ENCODE measurements at regions not wholly inside any gene's neighbourhood (a gene's known extent, or its start where the extent isn't known, plus 50 kb on each side); places are given as distances from the start of the nearest gene placed in this dataset.

GRCh38 chr5:167140548-167141291 lies 1150.7 kb upstream of the WWC1 start:
- Histone ChIP-seq H3K36me3 (no peaks in the 10 kb centered on the region), H3K9me3 (replicated peaks) (no peaks in the 10 kb centered on the region), H3K27ac (no peak overlapping the region), H3K4me3 (no peak overlapping the region), H3K4me1 (no peaks in the 10 kb centered on the region), H3K27me3 (no peaks in the 10 kb centered on the region)
- no peak for DNase-seq

GRCh38 chr5:167143716-167144115 lies 1147.7 kb upstream of the WWC1 start:
- no peaks in the 10 kb centered on the region for H3K36me3 ChIP-seq
- no peak for DNase-seq
- H3K9me3 ChIP-seq (replicated peaks) = no peaks in the 10 kb centered on the region
- no peak overlapping the region for H3K27ac ChIP-seq
- H3K27me3 ChIP-seq = no peaks in the 10 kb centered on the region
- H3K4me3 ChIP-seq = no peak overlapping the region
- no peaks in the 10 kb centered on the region for H3K4me1 ChIP-seq

DNA sequence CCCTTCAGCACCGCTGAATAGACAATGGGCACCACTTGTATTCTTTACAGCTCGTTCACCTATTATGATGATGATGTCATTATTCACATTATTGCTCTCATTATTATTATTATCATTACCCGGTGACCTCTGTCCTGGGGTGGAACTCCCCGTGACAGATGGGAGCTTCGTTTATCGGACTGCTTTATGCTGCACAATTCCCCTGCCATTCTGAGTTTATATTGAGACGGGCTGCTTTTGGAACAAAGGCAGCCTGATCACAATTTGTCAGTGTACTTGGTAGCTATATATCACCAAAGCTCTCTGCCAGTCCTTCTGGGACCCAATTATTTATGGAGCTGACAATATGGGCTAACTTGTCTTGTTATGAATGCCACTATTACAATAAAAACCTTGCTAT lies 1145.6 kb upstream of the WWC1 start:
- DNase-seq = no peak
- Histone ChIP-seq H3K27me3 (no peaks in the 10 kb centered on the region), H3K4me1 (no peaks in the 10 kb centered on the region), H3K4me3 (no peak overlapping the region), H3K36me3 (no peaks in the 10 kb centered on the region), H3K9me3 (replicated peaks) (no peaks in the 10 kb centered on the region), H3K27ac (no peak overlapping the region)

DNA sequence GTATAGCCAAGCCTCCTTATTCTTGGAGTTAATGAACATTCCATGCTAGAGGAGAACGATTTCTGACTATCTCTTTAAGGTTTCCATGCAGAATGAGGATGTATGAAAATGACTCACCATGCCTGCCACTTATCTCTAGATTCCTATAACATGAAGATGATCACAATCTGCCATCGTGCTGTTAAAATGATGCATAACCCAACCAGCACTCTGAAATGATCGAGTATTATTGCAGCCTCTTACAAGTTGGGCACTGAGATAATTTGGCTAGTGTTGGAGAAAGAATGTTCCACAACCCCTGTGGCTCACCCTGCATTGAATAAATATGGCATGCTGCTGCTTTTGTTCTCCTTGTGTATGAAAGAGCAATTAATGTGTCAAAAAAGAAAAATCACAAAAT lies 1143.6 kb upstream of the WWC1 start:
- Histone ChIP-seq H3K4me3 (no peak overlapping the region), H3K4me1 (no peaks in the 10 kb centered on the region), H3K27ac (no peak overlapping the region), H3K36me3 (no peaks in the 10 kb centered on the region), H3K9me3 (replicated peaks) (no peaks in the 10 kb centered on the region), H3K27me3 (no peaks in the 10 kb centered on the region)
- DNase-seq = no peak

GRCh38 chr5:167150661-167151060 lies 1140.8 kb upstream of the WWC1 start:
- Histone ChIP-seq H3K27ac (no peak overlapping the region), H3K27me3 (no peaks in the 10 kb centered on the region), H3K4me1 (no peaks in the 10 kb centered on the region), H3K9me3 (replicated peaks) (no peaks in the 10 kb centered on the region), H3K4me3 (no peak overlapping the region), H3K36me3 (no peaks in the 10 kb centered on the region)
- no peak for DNase-seq

DNA sequence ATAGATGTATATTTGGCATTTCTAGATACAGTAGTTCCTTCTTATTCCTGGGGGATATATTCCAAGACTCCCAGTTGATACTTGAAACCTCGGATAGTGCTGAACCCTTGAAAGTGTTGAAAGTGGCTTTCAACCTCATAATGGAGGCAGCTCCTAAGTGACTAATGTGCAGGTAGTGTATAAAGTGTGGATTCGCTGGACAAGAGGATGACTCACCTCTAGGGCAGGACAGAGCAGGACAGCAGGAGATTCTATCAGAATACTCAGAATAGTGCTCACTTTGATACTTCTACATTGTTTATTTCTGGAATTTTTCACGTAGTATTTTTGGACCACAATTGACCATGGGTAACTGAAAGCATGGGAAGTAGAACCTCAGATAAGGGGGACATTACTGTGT lies 1138.9 kb upstream of the WWC1 start:
- H3K27me3 ChIP-seq = no peaks in the 10 kb centered on the region
- H3K4me3 ChIP-seq = no peak overlapping the region
- no peaks in the 10 kb centered on the region for H3K9me3 ChIP-seq (replicated peaks)
- no peak for DNase-seq
- H3K27ac ChIP-seq = no peak overlapping the region
- H3K36me3 ChIP-seq = no peaks in the 10 kb centered on the region
- no peaks in the 10 kb centered on the region for H3K4me1 ChIP-seq

DNA sequence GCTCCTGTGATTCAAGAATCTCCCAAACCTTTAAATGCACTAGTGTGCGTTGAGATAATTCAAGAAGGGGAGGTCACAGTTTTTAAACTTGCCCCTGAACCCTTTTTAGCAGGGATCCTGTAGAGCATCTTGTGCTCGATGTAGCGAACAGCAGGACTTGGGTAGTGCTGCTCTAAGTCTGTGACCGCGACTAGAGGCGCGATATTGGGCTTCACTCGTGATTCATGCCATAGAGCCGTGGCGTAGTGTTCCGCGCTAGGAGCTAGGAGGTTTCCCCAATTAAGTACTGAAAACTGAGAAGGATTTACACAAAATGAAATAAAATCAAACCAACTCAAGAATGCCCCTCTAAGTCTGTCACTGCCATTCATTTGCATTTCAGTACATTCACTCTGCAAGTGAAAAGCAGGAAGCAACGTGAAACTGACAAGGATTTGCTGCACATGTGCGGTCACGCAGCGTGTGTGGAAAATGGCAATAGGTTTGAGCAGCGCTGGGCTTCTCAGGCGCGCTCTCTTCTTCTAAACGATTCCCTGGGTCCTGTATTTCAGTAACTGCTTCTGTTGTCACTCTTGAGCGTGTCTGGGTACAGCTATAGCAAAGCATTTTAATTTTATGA lies 1135.9 kb upstream of the WWC1 start:
- Histone ChIP-seq H3K9me3 (replicated peaks) (no peaks in the 10 kb centered on the region), H3K36me3 (no peaks in the 10 kb centered on the region), H3K27me3 (no peaks in the 10 kb centered on the region), H3K27ac (no peak overlapping the region), H3K4me1 (no peaks in the 10 kb centered on the region), H3K4me3 (no peak overlapping the region)
- DNase-seq = no peak

DNA sequence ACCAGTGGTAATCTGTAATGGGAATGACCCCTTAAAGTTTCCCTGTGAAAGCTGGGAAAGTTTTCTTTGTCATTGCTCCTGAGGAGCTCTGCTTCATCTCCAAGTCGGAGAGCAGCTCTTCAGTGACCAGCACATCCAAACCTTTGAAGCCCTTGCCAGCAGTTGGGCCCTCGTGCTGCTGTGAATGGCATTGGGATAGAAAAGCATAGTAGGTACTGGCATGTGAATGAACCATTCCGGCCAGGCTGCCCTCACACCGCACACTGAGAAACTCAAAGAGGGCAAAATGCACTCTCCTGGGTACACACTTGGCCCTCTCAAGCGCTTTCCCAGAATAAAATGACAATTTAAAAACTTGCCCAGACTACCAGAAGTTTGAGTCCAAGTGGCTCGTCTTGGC lies 1135.0 kb upstream of the WWC1 start:
- DNase-seq = no peak
- Histone ChIP-seq H3K27me3 (no peaks in the 10 kb centered on the region), H3K9me3 (replicated peaks) (no peaks in the 10 kb centered on the region), H3K4me3 (no peak overlapping the region), H3K4me1 (no peaks in the 10 kb centered on the region), H3K27ac (no peak overlapping the region), H3K36me3 (no peaks in the 10 kb centered on the region)

DNA sequence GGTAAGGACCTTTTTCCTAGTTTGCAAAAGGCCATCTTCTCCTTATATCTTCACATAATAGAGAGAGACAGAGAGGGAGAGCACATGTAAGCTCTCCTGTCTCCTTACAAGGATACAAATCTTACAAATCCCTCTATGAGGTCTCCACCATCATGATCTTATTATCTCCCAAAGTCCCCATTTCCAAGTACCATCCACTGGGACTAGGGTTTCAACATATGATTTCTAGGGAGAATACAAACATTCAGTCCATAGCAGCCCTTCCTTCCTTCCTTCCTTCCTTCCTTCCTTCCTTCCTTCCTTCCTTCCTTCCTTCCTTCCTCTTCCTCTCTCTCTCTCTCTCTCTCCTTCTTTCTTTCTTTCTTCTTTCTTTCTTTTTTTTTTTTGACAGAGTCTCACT lies 1132.9 kb upstream of the WWC1 start:
- Histone ChIP-seq H3K27ac (no peak overlapping the region), H3K9me3 (replicated peaks) (no peaks in the 10 kb centered on the region), H3K36me3 (no peaks in the 10 kb centered on the region), H3K4me1 (no peaks in the 10 kb centered on the region), H3K27me3 (no peaks in the 10 kb centered on the region), H3K4me3 (no peak overlapping the region)
- no peak for DNase-seq

DNA sequence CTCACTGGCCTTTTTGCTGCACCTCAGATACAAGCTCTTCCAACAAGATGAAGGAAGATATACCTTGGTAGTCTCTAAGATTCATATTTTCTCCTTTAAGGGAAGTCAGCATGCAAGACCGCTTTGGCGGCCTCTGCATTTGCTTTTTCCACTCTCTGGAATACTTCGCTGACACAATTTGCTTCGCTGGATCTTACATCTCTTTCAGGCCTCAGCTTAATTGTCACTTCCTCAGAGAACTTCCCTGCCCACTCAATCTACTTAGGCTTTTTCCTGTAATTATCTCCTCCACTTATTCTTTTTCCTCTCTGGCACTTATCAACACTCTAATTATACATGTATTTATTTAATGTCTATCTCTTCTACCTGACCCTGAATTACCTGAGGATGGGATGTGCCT lies 1131.1 kb upstream of the WWC1 start:
- Histone ChIP-seq H3K4me1 (no peaks in the 10 kb centered on the region), H3K27ac (no peak overlapping the region), H3K9me3 (replicated peaks) (no peaks in the 10 kb centered on the region), H3K36me3 (no peaks in the 10 kb centered on the region), H3K4me3 (no peak overlapping the region), H3K27me3 (no peaks in the 10 kb centered on the region)
- no peak for DNase-seq

DNA sequence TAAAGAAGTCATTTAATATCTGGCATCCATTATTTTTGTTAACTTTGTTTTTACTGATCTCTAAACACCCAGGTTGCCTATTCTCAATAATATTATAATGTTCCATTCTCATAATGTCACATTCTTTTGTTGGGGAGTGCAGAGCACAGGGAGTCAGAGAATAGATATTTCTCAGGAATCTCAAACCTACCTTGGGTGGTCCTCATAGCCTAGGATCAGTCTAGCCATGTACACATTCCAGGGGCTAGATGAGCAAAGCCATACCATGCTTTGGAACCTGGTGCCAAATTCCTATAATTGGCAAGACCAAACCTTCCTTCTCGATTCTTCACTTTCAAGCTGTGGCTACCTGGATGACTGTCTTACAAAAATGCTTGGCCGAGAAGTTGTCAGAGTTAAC lies 1124.7 kb upstream of the WWC1 start:
- H3K36me3 ChIP-seq = no peaks in the 10 kb centered on the region
- no peaks in the 10 kb centered on the region for H3K9me3 ChIP-seq (replicated peaks)
- peaks cover 35% of the 10 kb centered on the region for H3K4me1 ChIP-seq
- peak; percentile 58 to 59 for DNase-seq
- H3K4me3 ChIP-seq = no peak overlapping the region
- H3K27ac ChIP-seq = peak overlapping the region; percentile 82
- H3K27me3 ChIP-seq = no peaks in the 10 kb centered on the region

DNA sequence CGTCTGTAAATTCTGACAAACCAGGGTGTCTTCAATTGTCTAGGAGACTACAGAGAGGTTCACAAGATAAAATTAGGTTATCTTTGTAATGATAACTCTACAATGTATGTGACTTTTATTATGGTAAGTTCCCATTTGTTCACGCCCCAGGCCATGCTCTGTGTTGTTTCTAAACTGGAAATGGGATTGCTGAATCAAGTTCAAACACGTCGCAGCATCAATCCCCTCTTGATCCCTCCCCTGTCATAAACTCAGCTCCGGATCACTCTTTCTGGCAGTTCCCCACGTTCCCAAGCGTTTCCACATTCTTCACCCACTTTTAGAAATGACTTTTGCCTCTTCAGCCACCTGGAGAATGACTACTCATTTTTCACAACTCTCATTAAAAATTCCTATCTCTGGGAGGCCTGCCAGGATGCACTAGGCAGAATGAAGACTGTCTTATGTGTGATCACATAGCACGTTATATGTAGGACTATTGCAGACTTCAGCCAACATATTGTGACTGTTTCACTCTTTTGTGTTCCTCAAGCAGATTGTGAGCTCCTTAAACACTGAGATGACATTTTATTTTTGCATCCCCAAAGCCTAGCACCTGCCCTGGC lies 1124.2 kb upstream of the WWC1 start:
- peak; percentile 63 to 68 for DNase-seq
- H3K4me1 ChIP-seq = peaks cover 41% of the 10 kb centered on the region
- H3K27ac ChIP-seq = peak overlapping the region; percentile 82
- H3K36me3 ChIP-seq = no peaks in the 10 kb centered on the region
- H3K9me3 ChIP-seq (replicated peaks) = 0 out of 2 replicates have a peak, but pooled peaks cover 3% of the 10 kb centered on the region
- H3K27me3 ChIP-seq = no peaks in the 10 kb centered on the region
- no peak overlapping the region for H3K4me3 ChIP-seq

DNA sequence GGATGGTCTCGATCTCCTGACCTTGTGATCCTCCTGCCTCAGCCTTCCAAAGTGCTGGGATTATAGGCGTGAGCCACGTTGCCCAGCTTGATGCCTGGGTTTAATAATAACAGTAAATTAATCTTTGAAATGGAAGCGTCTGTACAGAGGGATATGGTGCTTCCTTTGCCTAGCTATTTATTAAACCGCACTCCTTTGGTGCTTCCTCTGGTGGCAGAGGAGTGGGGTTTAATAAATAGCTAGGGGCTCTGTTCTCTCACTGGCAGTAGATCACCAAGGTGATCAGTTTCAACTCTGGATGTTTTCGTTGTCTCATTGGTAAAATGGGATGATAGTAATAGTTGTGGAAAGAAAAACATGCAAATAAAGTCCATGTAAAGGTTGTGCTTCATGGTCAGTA lies 1122.5 kb upstream of the WWC1 start:
- Histone ChIP-seq H3K27ac (no peak overlapping the region), H3K4me3 (no peak overlapping the region), H3K9me3 (replicated peaks) (0 out of 2 replicates have a peak, but pooled peaks cover 6% of the 10 kb centered on the region), H3K36me3 (no peaks in the 10 kb centered on the region), H3K4me1 (peaks cover 41% of the 10 kb centered on the region), H3K27me3 (no peaks in the 10 kb centered on the region)
- DNase-seq = no peak

DNA sequence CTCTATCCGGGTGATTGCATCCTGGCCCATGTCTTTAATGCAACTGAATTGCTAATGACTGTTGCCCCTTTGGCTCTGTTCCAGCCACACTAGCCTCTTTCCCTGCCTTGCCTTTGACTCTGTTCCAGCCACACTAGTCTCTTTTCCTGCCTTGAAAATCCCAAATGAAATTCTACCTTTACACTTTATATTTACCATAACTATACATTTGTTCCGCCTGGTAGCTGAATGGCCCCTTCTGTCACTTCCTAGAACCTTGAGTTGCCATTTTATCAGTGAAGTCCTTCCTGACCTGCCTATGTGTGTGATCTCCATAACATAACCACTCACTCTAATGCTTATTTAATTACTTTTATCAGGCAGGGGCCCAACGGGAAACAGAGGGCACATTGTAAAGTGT lies 1120.4 kb upstream of the WWC1 start:
- Histone ChIP-seq H3K27me3 (no peaks in the 10 kb centered on the region), H3K36me3 (no peaks in the 10 kb centered on the region), H3K27ac (peak overlapping the region; percentile 66), H3K4me1 (peaks cover 41% of the 10 kb centered on the region), H3K4me3 (no peak overlapping the region), H3K9me3 (replicated peaks) (0 out of 2 replicates have a peak, but pooled peaks cover 6% of the 10 kb centered on the region)
- peak; percentile 63 to 88 for DNase-seq

- Histone ChIP-seq H3K36me3 (no peaks in the 10 kb centered on the region), H3K4me1 (no peaks in the 10 kb centered on the region), H3K4me3 (no peak overlapping the region), H3K9me3 (replicated peaks) (0 out of 2 replicates have a peak, but pooled peaks cover 3% of the 10 kb centered on the region), H3K27me3 (no peaks in the 10 kb centered on the region), H3K27ac (no peak overlapping the region)
- no peak for DNase-seq
Observed at GRCh38 chr5:167177736-167178135, 1113.7 kb upstream of the WWC1 start.
